ENCODE measurements at regions not wholly inside any gene's neighbourhood (a gene's known extent, or its start where the extent isn't known, plus 50 kb on each side); places are given as distances from the start of the nearest gene placed in this dataset.

- TF ChIP-seq EZH2 (IDR thresholded peaks at IDR 0.05; ENCODE audit: borderline replicate concordance) (no peak), CTCF (IDR thresholded peaks at IDR 0.05; ENCODE audit: poor library complexity) (no peak), EZH2phosphoT487 (IDR thresholded peaks at IDR 0.05; ENCODE audit: low read depth, severe bottlenecking, unreplicated experiment) (no peak)
Measured at GRCh38 chr1:105700723-105701122, 1355.8 kb upstream of the PRMT6 start.
